ENCODE measurements at regions not wholly inside any gene's neighbourhood (a gene's known extent, or its start where the extent isn't known, plus 50 kb on each side); places are given as distances from the start of the nearest gene placed in this dataset.

- CTCF ChIA-PET, result no interaction called here
- H3K9me3 Mint-ChIP-seq (ENCODE audit: low read depth), result no peaks in the 10 kb centered on the region
- H3K27ac Mint-ChIP-seq, result no peak overlapping the region
- peaks cover 4% of the 10 kb centered on the region for H3K4me1 Mint-ChIP-seq
- H3K27me3 Mint-ChIP-seq, result peaks cover 13% of the 10 kb centered on the region
- H3K36me3 Mint-ChIP-seq, result no peaks in the 10 kb centered on the region
- ATAC-seq (no peak), DNase-seq (no peak)
- no peak overlapping the region for H3K4me3 Mint-ChIP-seq
Observed at GRCh38 chr10:47123716-47124288, 176.2 kb upstream of the GDF10 start.

GRCh38 chr10:47127188-47127785 is 172.7 kb upstream of the GDF10 start:
- CTCF ChIA-PET, result no interaction called here
- Mint-ChIP-seq H3K36me3 (no peaks in the 10 kb centered on the region), H3K4me3 (no peak overlapping the region), H3K27me3 (peaks cover 2% of the 10 kb centered on the region), H3K4me1 (peaks cover 4% of the 10 kb centered on the region), H3K27ac (no peak overlapping the region), H3K9me3 (ENCODE audit: low read depth) (no peaks in the 10 kb centered on the region)
- ATAC-seq (no peak), DNase-seq (no peak)

- Mint-ChIP-seq H3K4me1 (peaks cover 4% of the 10 kb centered on the region), H3K27ac (no peak overlapping the region), H3K9me3 (ENCODE audit: low read depth) (no peaks in the 10 kb centered on the region), H3K4me3 (no peak overlapping the region), H3K27me3 (peaks cover 2% of the 10 kb centered on the region), H3K36me3 (no peaks in the 10 kb centered on the region)
- ATAC-seq (no peak), DNase-seq (no peak)
- CTCF ChIA-PET, result no interaction called here
Observed at GRCh38 chr10:47130491-47130890, 169.5 kb upstream of the GDF10 start.

GRCh38 chr10:47133871-47134570 is 166.0 kb upstream of the GDF10 start:
- CTCF ChIA-PET, result no interaction called here
- Mint-ChIP-seq H3K27me3 (no peaks in the 10 kb centered on the region), H3K4me1 (no peaks in the 10 kb centered on the region), H3K9me3 (ENCODE audit: low read depth) (no peaks in the 10 kb centered on the region), H3K36me3 (no peaks in the 10 kb centered on the region), H3K4me3 (no peak overlapping the region), H3K27ac (no peak overlapping the region)
- no peak for ATAC-seq
- DNase-seq, result no peak

- no peaks in the 10 kb centered on the region for H3K36me3 Mint-ChIP-seq
- CTCF ChIA-PET, result no interaction called here
- H3K27me3 Mint-ChIP-seq, result no peaks in the 10 kb centered on the region
- H3K9me3 Mint-ChIP-seq (ENCODE audit: low read depth), result no peaks in the 10 kb centered on the region
- no peak for DNase-seq
- ATAC-seq, result no peak
- no peaks in the 10 kb centered on the region for H3K4me1 Mint-ChIP-seq
- no peak overlapping the region for H3K4me3 Mint-ChIP-seq
- H3K27ac Mint-ChIP-seq, result no peak overlapping the region
Observed at GRCh38 chr10:47136866-47137265, 163.1 kb upstream of the GDF10 start.

- H3K36me3 Mint-ChIP-seq, result no peaks in the 10 kb centered on the region
- H3K27me3 Mint-ChIP-seq, result no peaks in the 10 kb centered on the region
- ATAC-seq (no peak), DNase-seq (no peak)
- H3K4me3 Mint-ChIP-seq, result no peak overlapping the region
- CTCF ChIA-PET, result interaction anchor here (1.3 kb wide), 1 partner anchor 90 kb away, joined by 4 read pairs; no protein-coding TSS in a partner anchor
- H3K4me1 Mint-ChIP-seq, result no peaks in the 10 kb centered on the region
- no peak overlapping the region for H3K27ac Mint-ChIP-seq
- no peaks in the 10 kb centered on the region for H3K9me3 Mint-ChIP-seq (ENCODE audit: low read depth)
Observed at GRCh38 chr10:47137311-47137851, 162.6 kb upstream of the GDF10 start.

- H3K27me3 Mint-ChIP-seq, result no peaks in the 10 kb centered on the region
- no peaks in the 10 kb centered on the region for H3K9me3 Mint-ChIP-seq (ENCODE audit: low read depth)
- no peak for ATAC-seq
- DNase-seq, result no peak
- H3K4me3 Mint-ChIP-seq, result no peak overlapping the region
- H3K4me1 Mint-ChIP-seq, result no peaks in the 10 kb centered on the region
- no peaks in the 10 kb centered on the region for H3K36me3 Mint-ChIP-seq
- H3K27ac Mint-ChIP-seq, result no peak overlapping the region
- CTCF ChIA-PET, result no interaction called here
Observed at GRCh38 chr10:47139121-47139520, 160.9 kb upstream of the GDF10 start.

GRCh38 chr10:47140761-47141348 is 159.1 kb upstream of the GDF10 start:
- Mint-ChIP-seq H3K9me3 (ENCODE audit: low read depth) (no peaks in the 10 kb centered on the region), H3K4me1 (peaks cover 3% of the 10 kb centered on the region), H3K27ac (no peak overlapping the region), H3K4me3 (no peak overlapping the region), H3K27me3 (no peaks in the 10 kb centered on the region), H3K36me3 (no peaks in the 10 kb centered on the region)
- CTCF ChIA-PET, result no interaction called here
- ATAC-seq, result no peak
- no peak for DNase-seq

GRCh38 chr10:47141349-47141748 is 158.6 kb upstream of the GDF10 start:
- CTCF ChIA-PET, result no interaction called here
- no peaks in the 10 kb centered on the region for H3K9me3 Mint-ChIP-seq (ENCODE audit: low read depth)
- H3K36me3 Mint-ChIP-seq, result no peaks in the 10 kb centered on the region
- peaks cover 3% of the 10 kb centered on the region for H3K4me1 Mint-ChIP-seq
- DNase-seq, result no peak
- no peak overlapping the region for H3K27ac Mint-ChIP-seq
- H3K4me3 Mint-ChIP-seq, result no peak overlapping the region
- no peaks in the 10 kb centered on the region for H3K27me3 Mint-ChIP-seq
- no peak for ATAC-seq

- no peaks in the 10 kb centered on the region for H3K27me3 Mint-ChIP-seq
Observed at GRCh38 chr10:47143072-47143471, 156.9 kb upstream of the GDF10 start.

GRCh38 chr10:47143473-47143872 is 156.5 kb upstream of the GDF10 start:
- CTCF ChIA-PET, result no interaction called here
- ATAC-seq, result no peak
- no peak for DNase-seq
- peaks cover 3% of the 10 kb centered on the region for H3K4me1 Mint-ChIP-seq
- no peaks in the 10 kb centered on the region for H3K9me3 Mint-ChIP-seq (ENCODE audit: low read depth)
- no peaks in the 10 kb centered on the region for H3K27me3 Mint-ChIP-seq
- H3K36me3 Mint-ChIP-seq, result no peaks in the 10 kb centered on the region
- H3K27ac Mint-ChIP-seq, result no peak overlapping the region
- H3K4me3 Mint-ChIP-seq, result no peak overlapping the region

More at GRCh38 chr10:47143072-47143471, 156.9 kb upstream of the GDF10 start:
- DNase-seq (no peak), ATAC-seq (no peak)
- no peaks in the 10 kb centered on the region for H3K36me3 Mint-ChIP-seq
- CTCF ChIA-PET, result no interaction called here
- H3K4me3 Mint-ChIP-seq, result no peak overlapping the region
- H3K4me1 Mint-ChIP-seq, result peaks cover 3% of the 10 kb centered on the region
- H3K27ac Mint-ChIP-seq, result no peak overlapping the region
- H3K9me3 Mint-ChIP-seq (ENCODE audit: low read depth), result no peaks in the 10 kb centered on the region

- no peaks in the 10 kb centered on the region for H3K27me3 Mint-ChIP-seq
- no peaks in the 10 kb centered on the region for H3K36me3 Mint-ChIP-seq
- no peaks in the 10 kb centered on the region for H3K9me3 Mint-ChIP-seq (ENCODE audit: low read depth)
- no peak for ATAC-seq
- no peak for DNase-seq
- no peak overlapping the region for H3K27ac Mint-ChIP-seq
- H3K4me1 Mint-ChIP-seq, result peaks cover 3% of the 10 kb centered on the region
- no peak overlapping the region for H3K4me3 Mint-ChIP-seq
- CTCF ChIA-PET, result no interaction called here
Observed at GRCh38 chr10:47144525-47144924, 155.5 kb upstream of the GDF10 start.

- H3K4me1 Mint-ChIP-seq, result peaks cover 3% of the 10 kb centered on the region
- H3K27me3 Mint-ChIP-seq, result no peaks in the 10 kb centered on the region
- H3K4me3 Mint-ChIP-seq, result no peak overlapping the region
- H3K27ac Mint-ChIP-seq, result no peak overlapping the region
- peak; percentile 79 for ATAC-seq
- no peaks in the 10 kb centered on the region for H3K9me3 Mint-ChIP-seq (ENCODE audit: low read depth)
- peak; percentile 48 for DNase-seq
- CTCF ChIA-PET, result no interaction called here
- H3K36me3 Mint-ChIP-seq, result no peaks in the 10 kb centered on the region
Observed at GRCh38 chr10:47145290-47145934, 154.6 kb upstream of the GDF10 start.
